AG09309 (cell line): ENCODE measurements at regions not wholly inside any gene's neighbourhood (a gene's known extent, or its start where the extent isn't known, plus 50 kb on each side); places are given as distances from the start of the nearest gene placed in this dataset.
A peak's percentile ranks its signal among the peaks of the same experiment; 100 is the strongest.
"Not testable (repeated sequence)": the region's sequence is repeated elsewhere in the genome, so short reads cannot be mapped to it uniquely, and the experiment has no call there.

ENCODE experiments used
- DNase-seq: peaks from one replicate; pipeline ENCODE4 v3.0.0-alpha.2; 2010; ENCODE audit warnings: low read depth
- H3K4me3 ChIP-seq: 2 replicates; pipeline ENCODE4 v1.5.1; 2011; ENCODE audit warnings: mild to moderate bottlenecking, low read depth, low read length, moderate library complexity; ENCODE audit not compliant: control insufficient read depth
- CTCF ChIP-seq: IDR thresholded peaks from 2 replicates; pipeline ENCODE4 v1.5.1; 2011; ENCODE audit warnings: mild to moderate bottlenecking, low read depth, low read length, inconsistent platforms; ENCODE audit not compliant: insufficient read depth, control insufficient read depth; ENCODE audit errors: missing control alignments

- DNase-seq, H3K4me3 ChIP-seq: not testable (repeated sequence)
Measured at GRCh38 chr16:21487956-21488355, 111.4 kb upstream of the METTL9 start.

DNA sequence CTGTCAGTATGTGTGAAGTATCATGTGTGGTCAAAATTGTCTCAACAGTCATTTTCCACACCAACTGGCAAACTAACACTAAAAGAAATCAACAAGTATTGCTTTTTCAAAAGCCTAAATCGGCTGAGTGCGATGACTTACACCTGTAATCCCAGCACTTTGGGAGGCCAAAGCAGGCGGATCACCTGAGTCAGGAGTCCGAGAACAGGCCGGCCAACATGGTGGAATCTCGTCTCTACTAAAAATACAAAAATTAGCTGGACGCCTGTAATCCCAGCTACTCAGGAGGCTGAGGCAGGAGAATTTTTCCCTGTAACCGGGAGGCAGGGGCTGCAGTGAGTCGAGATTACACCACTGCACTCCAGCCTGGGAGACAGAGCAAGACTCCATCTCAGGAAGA is 100.3 kb upstream of the METTL9 start:
- not testable (repeated sequence) for DNase-seq, H3K4me3 ChIP-seq

- DNase-seq, result not testable (repeated sequence)
- peak overlapping the region; percentile 66 for H3K4me3 ChIP-seq
Measured at GRCh38 chr16:21501223-21501868, 98.0 kb upstream of the METTL9 start.

- peak overlapping the region; percentile 66 for H3K4me3 ChIP-seq
- peak; percentile 75 for DNase-seq
- no peak for TF ChIP-seq CTCF
Measured at GRCh38 chr16:21501869-21502667, 97.3 kb upstream of the METTL9 start.

- H3K4me3 ChIP-seq, DNase-seq: not testable (repeated sequence)
Measured at GRCh38 chr16:21503574-21503920, 95.8 kb upstream of the METTL9 start.

DNA sequence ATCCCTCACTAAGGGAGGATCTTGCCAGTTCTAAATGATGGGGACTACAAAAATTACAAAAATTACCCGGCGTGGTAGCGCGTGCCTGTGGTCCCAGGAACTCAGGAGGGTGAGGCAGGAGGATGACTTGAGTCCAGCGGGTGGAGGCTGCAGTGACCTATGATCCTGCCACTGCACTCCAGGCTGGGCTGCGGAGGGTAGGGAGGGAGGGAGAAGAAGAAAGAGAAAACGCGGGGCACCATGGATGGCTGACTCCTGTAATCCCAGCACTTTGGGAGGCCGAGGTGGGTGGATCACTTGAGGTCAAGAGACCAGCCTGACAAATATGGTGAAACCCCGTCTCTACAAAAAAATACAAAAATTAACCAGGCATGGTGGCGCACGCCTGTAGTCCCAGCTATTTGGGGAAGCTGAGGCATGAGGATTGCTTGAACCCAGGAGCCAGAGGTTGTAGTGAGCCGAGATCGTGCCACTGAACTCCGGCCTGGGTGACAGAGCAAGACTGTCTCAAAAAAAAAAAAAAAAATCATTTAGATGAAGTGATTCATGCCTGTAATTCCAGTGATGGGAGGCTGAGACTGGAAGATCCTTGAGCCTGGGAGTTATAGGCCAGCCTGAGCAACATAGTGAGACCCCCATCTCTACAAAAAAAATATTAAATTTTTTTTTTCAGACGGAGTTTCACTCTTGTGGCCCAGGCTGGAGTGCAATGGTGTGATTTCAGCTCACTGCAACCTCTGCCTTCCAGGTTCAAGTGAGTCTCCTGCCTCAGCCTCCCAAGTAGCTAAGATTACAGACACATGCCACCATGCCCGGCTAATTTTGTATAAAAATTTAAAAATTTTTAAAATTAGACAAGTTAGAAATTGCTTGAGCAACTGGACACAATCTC is 95.2 kb upstream of the METTL9 start:
- not testable (repeated sequence) for DNase-seq, H3K4me3 ChIP-seq

- not testable (repeated sequence) for DNase-seq, H3K4me3 ChIP-seq
Measured at GRCh38 chr16:21505751-21506520, 93.4 kb upstream of the METTL9 start.

- not testable (repeated sequence) for H3K4me3 ChIP-seq, DNase-seq
Measured at GRCh38 chr16:21506857-21507456, 92.4 kb upstream of the METTL9 start.

DNA sequence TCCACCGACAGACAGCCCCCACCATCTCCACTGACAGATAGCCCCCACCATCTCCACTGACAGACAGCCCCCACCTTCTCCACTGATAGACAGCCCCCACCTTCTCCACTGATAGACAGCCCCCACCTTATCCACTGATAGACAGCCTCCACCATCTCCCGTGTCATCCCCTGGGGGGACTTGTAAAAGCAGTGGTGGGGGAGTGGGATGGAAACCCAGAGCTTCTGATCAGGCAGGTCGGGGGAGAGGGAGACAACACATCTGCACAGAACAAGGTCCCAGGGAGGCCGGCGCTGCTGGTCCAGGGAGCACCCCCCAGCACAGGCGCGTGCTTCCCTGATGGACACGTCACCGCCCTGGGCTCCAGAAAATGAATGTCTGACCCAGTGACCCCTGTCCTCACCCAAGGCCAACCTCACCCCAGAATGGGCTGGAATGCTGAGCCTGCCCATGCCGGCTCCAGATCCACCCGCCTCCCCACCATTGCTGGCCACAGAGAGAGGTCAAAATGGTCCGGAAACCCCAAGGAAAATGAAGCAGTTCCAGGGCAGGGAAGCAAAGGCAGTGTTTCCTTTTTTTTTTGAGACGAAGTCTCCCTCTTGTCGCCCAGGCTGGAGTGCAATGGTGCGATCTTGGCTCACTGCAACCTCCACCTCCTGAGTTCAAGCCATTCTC is 91.6 kb upstream of the METTL9 start:
- DNase-seq, H3K4me3 ChIP-seq: not testable (repeated sequence)

DNA sequence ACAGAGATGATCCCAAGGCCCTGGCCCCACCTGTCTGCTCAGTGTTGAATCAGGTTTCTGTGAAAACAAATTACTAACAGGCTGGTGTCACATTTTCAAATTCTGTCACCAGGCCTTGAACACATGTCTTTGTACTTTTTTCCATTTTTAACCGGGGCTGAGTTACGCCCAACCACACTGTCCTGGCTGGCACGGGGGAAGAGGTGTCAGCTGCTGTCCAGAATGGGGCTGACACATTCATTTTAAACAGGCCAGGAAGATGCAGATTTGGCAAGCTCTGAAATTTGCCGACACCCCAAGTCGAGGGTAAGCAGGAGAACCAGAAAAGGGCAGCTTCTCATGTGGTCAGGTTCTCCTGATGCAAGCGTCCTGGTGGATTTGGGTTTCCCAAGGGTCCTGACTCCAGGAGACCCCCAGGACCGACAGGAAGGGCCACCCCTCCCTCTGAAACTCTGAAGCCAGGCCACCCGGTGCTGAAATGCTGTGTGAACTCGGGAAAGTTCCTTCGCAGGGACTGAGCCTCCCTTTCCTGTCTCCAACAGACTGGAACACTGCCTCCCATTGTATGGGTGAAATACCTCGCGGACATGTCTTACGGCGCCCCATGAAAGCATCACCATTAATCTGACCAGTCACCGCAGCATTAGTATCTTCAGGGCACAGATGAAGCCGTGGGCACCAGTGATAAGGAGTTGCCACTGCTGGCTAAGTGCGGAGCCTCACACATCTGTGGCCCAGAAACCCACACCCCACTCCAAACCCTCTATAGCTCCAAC is 90.5 kb upstream of the METTL9 start:
- H3K4me3 ChIP-seq, DNase-seq: not testable (repeated sequence)

- not testable (repeated sequence) for H3K4me3 ChIP-seq, DNase-seq
Measured at GRCh38 chr16:21509437-21510086, 89.8 kb upstream of the METTL9 start.

GRCh38 chr16:21510869-21511255 is 88.5 kb upstream of the METTL9 start:
- DNase-seq, H3K4me3 ChIP-seq: not testable (repeated sequence)

DNA sequence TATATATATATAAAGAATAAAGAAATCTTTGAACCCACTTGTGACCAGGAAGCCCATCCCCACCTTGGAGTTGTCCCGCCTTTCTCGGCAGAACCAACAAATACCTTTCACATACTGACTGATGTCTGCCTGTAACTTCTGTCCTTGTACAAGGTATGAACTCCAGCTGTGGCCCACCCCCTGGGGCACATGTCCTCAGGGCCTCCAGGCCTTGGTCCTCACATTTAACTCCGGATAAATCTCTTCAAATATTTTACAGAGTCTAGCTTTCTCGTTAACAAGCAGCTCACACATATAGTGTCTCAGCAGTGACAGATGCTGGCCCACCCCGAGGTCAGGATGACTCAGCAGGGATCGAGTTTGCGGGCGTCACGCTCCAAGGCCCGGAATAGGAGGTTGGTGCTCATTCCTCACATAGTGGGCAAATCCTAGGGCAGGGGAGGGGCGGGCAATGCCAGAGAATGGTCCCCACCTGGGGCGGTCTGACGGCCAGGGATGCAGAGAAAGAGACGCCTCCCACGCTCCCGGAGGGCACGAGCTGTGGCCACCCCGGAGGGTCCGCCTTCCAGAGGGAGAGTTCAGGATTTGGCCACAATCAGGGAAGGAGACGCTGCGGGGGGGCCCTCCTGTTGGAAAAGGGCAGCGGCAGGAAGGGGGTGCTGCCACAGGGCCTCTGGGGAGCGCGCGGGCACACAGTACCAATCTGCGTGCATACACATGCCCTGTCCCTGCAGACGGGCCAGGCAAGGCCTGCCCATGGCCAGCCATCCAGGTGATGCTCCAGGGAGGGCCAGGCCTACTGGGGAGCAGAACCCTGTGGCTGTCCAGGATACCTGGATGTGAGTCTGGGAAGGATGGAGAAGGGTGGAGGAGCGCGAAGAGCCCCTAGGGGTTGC is 87.8 kb upstream of the METTL9 start:
- H3K4me3 ChIP-seq, DNase-seq: not testable (repeated sequence)
